ENCODE measurements at regions not wholly inside any gene's neighbourhood (a gene's known extent, or its start where the extent isn't known, plus 50 kb on each side); places are given as distances from the start of the nearest gene placed in this dataset.

DNA sequence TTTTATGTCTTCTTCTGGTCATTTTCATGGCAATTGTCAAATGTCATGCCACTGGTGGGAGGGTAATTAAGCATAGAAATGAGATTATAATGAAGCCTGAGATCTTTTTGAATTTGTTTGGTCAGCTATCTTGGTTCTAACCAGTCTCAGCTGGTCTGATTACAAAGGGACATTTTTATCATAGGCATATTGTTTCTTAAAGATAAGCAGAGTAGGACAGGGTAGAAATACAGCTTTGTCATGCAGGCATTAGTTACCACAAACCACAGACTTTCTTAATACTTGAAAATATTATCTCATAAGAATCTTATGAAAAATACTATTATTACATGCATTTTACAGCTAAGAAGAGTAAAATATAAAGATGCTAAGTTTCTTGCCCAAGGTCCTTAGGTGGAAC lies 1761.5 kb downstream of the PCDH9 start:
- no peaks in the 10 kb centered on the region for H3K9me3 ChIP-seq (ENCODE audit: control insufficient read depth, insufficient read depth, low read length)
- no peak overlapping the region for H4K8ac ChIP-seq (ENCODE audit: low read depth in 2 of 2, low read length in 2 of 2)
- H3K4me3 ChIP-seq (ENCODE audit: insufficient read depth, low read depth, low read length), result no peak overlapping the region
- no peak overlapping the region for H2BK15ac ChIP-seq (ENCODE audit: low read depth, low read length)
- no peaks in the 10 kb centered on the region for H3K27me3 ChIP-seq (ENCODE audit: control insufficient read depth, insufficient read depth, low read length)
- ChIA-PET POLR2A (ENCODE audit: unreplicated experiment) (no interaction called here), CTCF (no interaction called here)
- no peak overlapping the region for H2BK5ac ChIP-seq (ENCODE audit: low read depth, low read length, poor library complexity, severe bottlenecking)
- no peak overlapping the region for H4K91ac ChIP-seq (ENCODE audit: insufficient read depth, low read depth, low read length)
- H3K14ac ChIP-seq (replicated peaks; ENCODE audit: low read depth, low read length), result no peak overlapping the region
- peak overlapping the region; percentile 27; the same call in 1 of the 2 replicates for H3K18ac ChIP-seq (ENCODE audit: low read depth, low read length)
- H2BK120ac ChIP-seq (ENCODE audit: low read depth, low read length), result no peak overlapping the region
- in situ Hi-C loops (cut with MboI; ENCODE audit: low sequenced_read_pairs), result no loop called here
- H3K9ac ChIP-seq (ENCODE audit: low read depth, low read length), result no peak overlapping the region
- H3K4ac ChIP-seq (ENCODE audit: low read depth, low read length), result no peak overlapping the region
- no peaks in the 10 kb centered on the region for H3K79me1 ChIP-seq (ENCODE audit: low read depth in 1 of 2, low read length in 2 of 2)
- no peaks in the 10 kb centered on the region for H3K36me3 ChIP-seq (ENCODE audit: control insufficient read depth, insufficient read depth, low read length)
- H2AFZ ChIP-seq (replicated peaks; ENCODE audit: low read length, poor library complexity), result no peak overlapping the region
- no peak overlapping the region for H4K5ac ChIP-seq (ENCODE audit: low read depth, low read length)
- H3K4me2 ChIP-seq (ENCODE audit: low read depth, low read length), result no peak overlapping the region
- H2BK20ac ChIP-seq (ENCODE audit: low read depth, low read length), result no peak overlapping the region
- no TSS peak for BruUV-seq (replicated peaks)
- H3K9me1 ChIP-seq (ENCODE audit: insufficient read depth, low read length), result no peaks in the 10 kb centered on the region
- H2AK5ac ChIP-seq (ENCODE audit: low read depth, low read length), result no peak overlapping the region
- no peak overlapping the region for H3K27ac ChIP-seq (ENCODE audit: insufficient read depth, low read length)
- ATAC-seq (ENCODE audit: low read depth), result no peak
- no peak overlapping the region for H2AK9ac ChIP-seq (replicated peaks; ENCODE audit: low read depth, low read length, poor library complexity)
- no peak overlapping the region for H3K56ac ChIP-seq (ENCODE audit: extremely low read depth, insufficient read depth, low read length)
- DNase-seq, result peak; percentile 46
- H4K20me1 ChIP-seq (ENCODE audit: insufficient read depth, low read length), result no peaks in the 10 kb centered on the region
- peaks cover 2% of the 10 kb centered on the region; the same call in 1 of the 2 replicates for H3K4me1 ChIP-seq (ENCODE audit: control insufficient read depth, insufficient read depth, low read length)
- dilution Hi-C loops (cut with HindIII; ENCODE audit: low sequenced_read_pairs, unreplicated experiment), result no loop called here
- TF ChIP-seq MXI1 (IDR thresholded peaks at IDR 0.05; ENCODE audit: borderline replicate concordance, low read depth, low read length) (no peak), MAFK (IDR thresholded peaks at IDR 0.05; ENCODE audit: low read depth, low read length) (no peak), CTCF (conservative IDR thresholded peaks at IDR 0.05; ENCODE audit: low read depth, low read length) (no peak), MAZ (IDR thresholded peaks at IDR 0.05; ENCODE audit: borderline replicate concordance, low read depth, low read length) (no peak), RFX5 (IDR thresholded peaks at IDR 0.05; ENCODE audit: low read depth, low read length) (no peak), RAD21 (IDR thresholded peaks at IDR 0.05; ENCODE audit: low read length) (no peak)
- intact Hi-C loops (cut with micrococcal nuclease), result no loop called here
- no peak overlapping the region for H3K23ac ChIP-seq (ENCODE audit: low read depth, low read length)
